Vagina (tissue), 2 donors: ENCODE measurements at regions not wholly inside any gene's neighbourhood (a gene's known extent, or its start where the extent isn't known, plus 50 kb on each side); places are given as distances from the start of the nearest gene placed in this dataset.
"Not testable (repeated sequence)": the region's sequence is repeated elsewhere in the genome, so short reads cannot be mapped to it uniquely, and the experiment has no call there.

ENCODE experiments used
- CTCF ChIP-seq, 3 experiments: fragments of 450-650 bp in 2 of 3; fragments of 200-600 bp in 1 of 3; sonication (generic) in 1 of 3; IDR thresholded peaks; one replicate each; pipeline ENCODE4 v1.5.1; 2017 to 2019; ENCODE audit warnings: antibody characterized with exemption in 3 of 3, mild to moderate bottlenecking in 2 of 3, moderate library complexity in 2 of 3
- POLR2A ChIP-seq, 2 donors: fragments of 450-650 bp; IDR thresholded peaks; one replicate each; pipeline ENCODE4 v1.6.1; 2017; ENCODE audit warnings: antibody characterized with exemption in 2 of 2, mild to moderate bottlenecking in 2 of 2, moderate library complexity in 2 of 2

DNA sequence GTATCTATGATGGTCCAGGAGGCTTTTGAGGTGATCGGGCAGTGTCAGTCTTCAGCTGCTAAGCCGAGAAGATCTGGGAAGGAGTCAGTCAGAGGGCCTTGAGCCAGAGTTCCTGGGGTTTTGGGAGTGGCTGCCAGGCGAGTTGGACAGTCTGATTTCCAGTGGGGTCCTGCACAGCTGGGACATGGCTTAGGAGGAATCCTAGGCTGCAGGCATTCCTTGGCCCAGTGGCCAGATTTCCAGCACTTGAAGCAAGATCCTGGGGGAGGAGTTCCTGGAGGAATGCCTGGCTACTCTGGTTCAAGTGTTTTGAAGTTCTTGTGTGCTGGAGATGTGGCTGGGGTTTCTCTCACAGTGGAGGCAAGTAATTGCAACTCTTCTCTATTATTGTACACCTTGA lies 271.3 kb downstream of the FGF10 start:
- not testable (repeated sequence) for TF ChIP-seq CTCF, POLR2A (IDR thresholded peaks at IDR 0.05)
